A673 (cell line): ENCODE measurements at regions not wholly inside any gene's neighbourhood (a gene's known extent, or its start where the extent isn't known, plus 50 kb on each side); places are given as distances from the start of the nearest gene placed in this dataset.

Experiments used
- BruUV-seq: library from RNA; stranded (reverse); fragments of 400-500 nt; replicated peaks from 2 replicates; lab custom pipeline; 2021; lab: Mats Ljungman, UMichigan
- CTCF ChIA-PET: fragments of 300-600 bp; sonication (Branson Sonifier 250); formaldehyde crosslinking; loops from one replicate; lab custom pipeline; 2022; ENCODE audit warnings: antibody characterized with exemption; lab: Charles Lee
- POLR2A ChIA-PET: fragments of 300-600 bp; sonication (Branson Sonifier 250); formaldehyde crosslinking; loops from one replicate; lab custom pipeline; 2022; ENCODE audit warnings: antibody characterized with exemption; ENCODE audit not compliant: low non-redundant PET; lab: Charles Lee
- DNase-seq: peaks from one replicate; pipeline ENCODE4 v3.0.0-alpha.2; 2015; ENCODE audit warnings: low spot score
- H3K27ac ChIP-seq: fragments of 200-600 bp; sonication (generic); 2 replicates; pipeline ENCODE4 v1.5.1; 2016; ENCODE audit warnings: mixed run types, low read depth, mild to moderate bottlenecking, mixed read lengths, antibody characterized with exemption, low read length; ENCODE audit not compliant: poor library complexity, severe bottlenecking
- H3K27me3 ChIP-seq: fragments of 200-600 bp; sonication (generic); replicated peaks from 2 replicates; pipeline ENCODE4 v1.6.1; 2017; ENCODE audit warnings: mixed run types, low read depth, mild to moderate bottlenecking, mixed read lengths, antibody characterized with exemption, low read length; ENCODE audit not compliant: insufficient read depth, poor library complexity
- H3K36me3 ChIP-seq: fragments of 200-600 bp; sonication (generic); 2 replicates; pipeline ENCODE4 v1.6.1; 2016; ENCODE audit warnings: mixed run types, mild to moderate bottlenecking, mixed read lengths, antibody characterized with exemption, low read length; ENCODE audit not compliant: insufficient read depth, poor library complexity, severe bottlenecking
- H3K4me1 ChIP-seq: fragments of 200-600 bp; sonication (generic); 2 replicates; pipeline ENCODE4 v1.6.1; 2017; ENCODE audit warnings: mixed run types, mild to moderate bottlenecking, mixed read lengths, antibody characterized with exemption, low read length; ENCODE audit not compliant: insufficient read depth, poor library complexity, severe bottlenecking
- H3K4me3 ChIP-seq: fragments of 200-600 bp; sonication (generic); 2 replicates; pipeline ENCODE4 v1.5.1; 2016; ENCODE audit warnings: low read depth, mixed run types, mild to moderate bottlenecking, mixed read lengths, low read length; ENCODE audit not compliant: poor library complexity, severe bottlenecking
- H3K9me3 ChIP-seq: fragments of 200-600 bp; sonication (generic); 2 replicates; pipeline ENCODE4 v1.6.1; 2016; ENCODE audit warnings: mixed run types, low read depth, mild to moderate bottlenecking, mixed read lengths, antibody characterized with exemption, low read length; ENCODE audit not compliant: poor library complexity, severe bottlenecking
- CTCF ChIP-seq: fragments of 300-800, 200-600 bp; sonication (generic); conservative IDR thresholded peaks from 2 replicates; pipeline ENCODE4 v1.5.1; 2017; ENCODE audit warnings: low read depth, mild to moderate bottlenecking, antibody characterized with exemption, low read length, moderate library complexity, mixed read lengths
- EZH2 ChIP-seq: fragments of 200-600 bp; sonication (generic); IDR thresholded peaks from 2 replicates; pipeline ENCODE4 v1.6.1; 2017; ENCODE audit warnings: borderline replicate concordance, low read depth, mild to moderate bottlenecking, mixed read lengths, antibody characterized with exemption, low read length; ENCODE audit not compliant: poor library complexity, severe bottlenecking
- intact Hi-C: fragments of 100-400 bp; cut with micrococcal nuclease; formaldehyde crosslinking; loops from one replicate; pipeline ENCODE4 v1.10.0; 2022; ENCODE audit not compliant: unreplicated experiment

- CTCF ChIA-PET = no interaction called here
- H3K27ac ChIP-seq = no peak overlapping the region
- H3K27me3 ChIP-seq = no peaks in the 10 kb centered on the region
- TF ChIP-seq CTCF (no peak), EZH2 (no peak)
- H3K36me3 ChIP-seq = no peaks in the 10 kb centered on the region
- BruUV-seq = no TSS peak
- intact Hi-C loops = no loop called here
- POLR2A ChIA-PET = no interaction called here
- DNase-seq = no peak
- no peaks in the 10 kb centered on the region for H3K9me3 ChIP-seq
- H3K4me3 ChIP-seq = no peak overlapping the region
- no peaks in the 10 kb centered on the region for H3K4me1 ChIP-seq
Measured at GRCh38 chrX:7420717-7421116, 272.8 kb upstream of the PUDP start.

DNA sequence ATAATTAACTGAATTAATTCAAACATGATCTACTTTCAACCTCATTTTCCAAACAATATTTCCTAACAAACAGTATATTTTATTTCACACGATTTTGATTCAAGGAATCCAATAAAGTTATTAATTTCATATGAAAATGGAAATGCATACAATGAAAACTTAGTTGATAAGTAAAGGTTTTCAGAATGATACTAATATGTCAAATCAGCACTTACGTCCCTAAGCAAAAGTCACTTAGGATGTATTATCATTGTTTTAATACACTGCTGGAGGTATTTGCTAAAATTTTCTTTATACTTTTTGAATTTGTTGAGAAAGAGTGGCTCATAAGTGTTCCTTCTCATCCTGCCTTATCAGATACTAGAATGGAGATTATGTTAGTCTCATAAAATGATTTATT is 266.8 kb upstream of the PUDP start:
- no peak overlapping the region for H3K27ac ChIP-seq
- no peaks in the 10 kb centered on the region for H3K4me1 ChIP-seq
- POLR2A ChIA-PET = no interaction called here
- no TSS peak for BruUV-seq
- intact Hi-C loops = no loop called here
- no peak overlapping the region for H3K4me3 ChIP-seq
- no peak for TF ChIP-seq CTCF
- TF ChIP-seq EZH2 = no peak
- H3K27me3 ChIP-seq = no peaks in the 10 kb centered on the region
- CTCF ChIA-PET = no interaction called here
- peaks cover 3% of the 10 kb centered on the region for H3K9me3 ChIP-seq
- DNase-seq = no peak
- no peaks in the 10 kb centered on the region for H3K36me3 ChIP-seq

DNA sequence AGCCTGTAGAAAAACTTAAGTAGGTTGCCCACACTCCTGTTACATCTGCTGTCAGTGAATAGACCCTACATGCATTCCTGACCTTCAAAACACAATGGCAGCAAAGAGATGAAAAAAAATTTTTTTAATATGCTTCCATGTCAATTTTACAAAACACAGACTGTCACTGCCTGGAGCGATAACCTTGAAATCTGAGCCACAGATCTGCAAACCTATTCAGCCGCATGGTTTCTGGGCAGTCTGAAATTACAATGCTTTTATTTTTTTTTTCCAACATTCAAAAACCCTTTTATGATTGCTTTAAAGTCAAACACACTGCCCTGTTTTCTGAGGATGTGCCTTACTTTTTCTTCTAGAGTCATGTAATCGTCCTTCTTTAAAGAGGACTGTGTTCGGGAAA is 264.9 kb upstream of the PUDP start:
- no peak overlapping the region for H3K27ac ChIP-seq
- CTCF ChIA-PET = no interaction called here

More for the DNA sequence above, 264.9 kb upstream of the PUDP start:
- no peak overlapping the region for H3K4me3 ChIP-seq
- TF ChIP-seq CTCF (no peak), EZH2 (no peak)
- H3K27me3 ChIP-seq = no peaks in the 10 kb centered on the region
- peaks cover 3% of the 10 kb centered on the region for H3K9me3 ChIP-seq
- DNase-seq = no peak
- H3K4me1 ChIP-seq = no peaks in the 10 kb centered on the region
- POLR2A ChIA-PET = no interaction called here
- no peaks in the 10 kb centered on the region for H3K36me3 ChIP-seq
- intact Hi-C loops = no loop called here
- BruUV-seq = no TSS peak
